ENCODE measurements at regions not wholly inside any gene's neighbourhood (a gene's known extent, or its start where the extent isn't known, plus 50 kb on each side); places are given as distances from the start of the nearest gene placed in this dataset.

DNA sequence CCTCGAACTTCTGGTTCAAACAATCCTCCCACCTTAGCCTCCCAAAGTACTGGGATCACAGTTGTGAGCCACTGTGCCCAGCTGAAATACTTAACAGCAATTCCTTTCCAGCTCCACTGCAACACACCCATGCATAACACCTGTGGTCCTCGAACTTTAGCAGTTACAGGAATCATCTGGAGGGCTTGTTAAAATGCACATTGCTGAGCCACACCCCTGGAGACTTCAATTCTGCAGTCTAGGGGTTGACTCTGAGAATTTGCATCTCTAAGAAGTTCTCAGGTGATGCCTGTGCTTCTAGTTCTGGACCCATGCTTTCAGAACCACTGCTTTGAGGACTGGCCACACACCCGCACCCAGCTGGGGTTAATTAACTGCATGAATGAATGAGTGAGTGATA lies 53.1 kb upstream of the UBL3 start:
- no peak for DNase-seq (ENCODE audit: low spot score)

DNA sequence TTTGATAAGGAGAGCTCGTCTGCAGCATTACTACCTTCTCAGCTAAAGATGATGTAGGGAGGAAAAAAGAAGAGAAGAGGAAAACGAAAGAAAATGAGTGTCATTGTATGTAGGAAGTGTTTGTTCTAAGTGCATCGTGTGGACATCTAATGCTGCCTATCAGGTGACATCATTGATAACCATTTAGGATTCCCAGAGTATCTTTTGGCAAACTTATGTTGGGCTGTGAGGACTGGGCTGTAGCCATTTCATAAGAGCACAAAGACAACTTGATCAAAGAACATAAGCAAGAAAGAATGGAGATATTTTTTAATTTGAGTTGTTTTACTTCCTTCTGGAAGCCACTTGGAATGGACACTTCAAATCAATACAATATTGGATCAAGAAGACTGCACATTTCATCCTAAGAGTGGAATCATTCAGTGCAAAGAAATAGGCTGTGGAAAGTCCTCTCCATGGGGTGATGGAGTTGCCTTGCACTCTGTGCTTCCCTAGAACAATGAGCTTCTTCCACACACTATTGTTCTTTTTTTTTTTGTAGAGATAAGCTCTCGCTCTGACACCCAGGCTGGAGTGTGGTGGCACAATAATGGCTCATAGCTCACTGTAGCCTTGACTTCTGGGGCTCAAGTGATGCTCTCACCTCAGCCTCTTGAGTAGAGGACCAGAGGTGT lies 52.4 kb upstream of the UBL3 start:
- no peak for DNase-seq (ENCODE audit: low spot score)

DNA sequence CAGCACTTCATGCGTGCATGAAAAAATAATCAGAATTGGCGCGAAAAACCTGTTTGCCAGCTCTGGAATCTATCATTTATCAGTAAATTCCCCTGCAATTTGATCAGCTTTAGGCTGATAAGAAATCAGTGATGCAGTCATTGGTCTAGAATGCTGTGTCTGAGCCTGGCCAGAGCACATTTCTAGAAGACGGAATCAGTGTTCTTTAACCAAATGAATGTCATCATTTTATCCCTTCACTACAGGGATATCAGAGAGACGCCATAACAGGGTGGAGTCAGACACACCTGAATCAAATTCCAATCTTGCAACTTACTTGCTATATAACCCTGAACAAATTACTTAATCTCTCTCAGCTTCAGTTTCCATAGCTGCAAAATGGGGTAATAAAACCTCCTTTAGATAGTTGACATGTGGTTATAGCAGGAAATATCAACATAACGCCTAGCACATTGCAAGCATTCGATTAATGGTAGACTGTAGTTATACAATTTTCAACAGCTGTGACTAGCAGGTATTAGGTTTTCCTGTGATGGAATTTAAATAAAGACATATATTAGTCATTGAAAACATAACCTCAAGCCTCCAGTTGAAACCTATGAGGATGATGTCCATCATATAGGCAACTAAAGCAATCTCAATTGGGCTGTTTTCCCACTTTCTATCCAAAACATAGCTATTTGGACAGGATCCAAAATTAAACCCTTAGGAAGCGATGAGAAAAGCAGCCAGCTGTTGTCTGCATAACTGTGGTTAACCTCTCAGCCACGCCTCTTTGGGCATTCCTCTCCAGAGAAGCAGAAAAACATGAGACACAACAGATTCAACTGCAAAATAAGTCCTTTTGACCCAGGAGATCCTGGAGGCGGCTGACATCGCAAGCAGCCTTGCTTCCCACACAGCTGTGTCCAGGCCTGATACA lies 51.6 kb upstream of the UBL3 start:
- DNase-seq (ENCODE audit: low spot score): no peak
